Prostate gland (tissue), 2 donors: ENCODE measurements at regions not wholly inside any gene's neighbourhood (a gene's known extent, or its start where the extent isn't known, plus 50 kb on each side); places are given as distances from the start of the nearest gene placed in this dataset.

Experiments used
- CTCF ChIP-seq, 4 experiments: fragments of 200-600 bp in 2 of 4; fragments of 450-650 bp in 2 of 4; sonication (generic) in 2 of 4; IDR thresholded peaks; 1 replicate in 3 of 4; 2 replicates in 1 of 4; pipeline ENCODE4 v1.5.1; 2016 to 2019; ENCODE audit warnings: antibody characterized with exemption in 4 of 4, mild to moderate bottlenecking in 2 of 4, moderate library complexity in 2 of 4
- POLR2A ChIP-seq: fragments of 450-650 bp; IDR thresholded peaks from one replicate; pipeline ENCODE4 v1.6.1; 2016; ENCODE audit warnings: antibody characterized with exemption, mild to moderate bottlenecking

- TF ChIP-seq POLR2A: no peak
- no peak for TF ChIP-seq CTCF (IDR thresholded peaks at IDR 0.05)
Measured at GRCh38 chr4:18880871-18881270, 859.3 kb upstream of the LCORL start.
